Stimulated activated CD4-positive, alpha-beta T cell treated with anti-CD3 and anti-CD28 coated beads, TNF-alpha, amount 100 ng/mL, for 48 hours (primary cell): ENCODE measurements at regions not wholly inside any gene's neighbourhood (a gene's known extent, or its start where the extent isn't known, plus 50 kb on each side); places are given as distances from the start of the nearest gene placed in this dataset.
"Not testable (repeated sequence)": the region's sequence is repeated elsewhere in the genome, so short reads cannot be mapped to it uniquely, and the experiment has no call there.

Source experiments
- DNase-seq, 3 donors: peaks; one replicate each; pipeline ENCODE4 v3.0.0-alpha.2; 2020; ENCODE audit warnings: low read depth in 3 of 3

DNA sequence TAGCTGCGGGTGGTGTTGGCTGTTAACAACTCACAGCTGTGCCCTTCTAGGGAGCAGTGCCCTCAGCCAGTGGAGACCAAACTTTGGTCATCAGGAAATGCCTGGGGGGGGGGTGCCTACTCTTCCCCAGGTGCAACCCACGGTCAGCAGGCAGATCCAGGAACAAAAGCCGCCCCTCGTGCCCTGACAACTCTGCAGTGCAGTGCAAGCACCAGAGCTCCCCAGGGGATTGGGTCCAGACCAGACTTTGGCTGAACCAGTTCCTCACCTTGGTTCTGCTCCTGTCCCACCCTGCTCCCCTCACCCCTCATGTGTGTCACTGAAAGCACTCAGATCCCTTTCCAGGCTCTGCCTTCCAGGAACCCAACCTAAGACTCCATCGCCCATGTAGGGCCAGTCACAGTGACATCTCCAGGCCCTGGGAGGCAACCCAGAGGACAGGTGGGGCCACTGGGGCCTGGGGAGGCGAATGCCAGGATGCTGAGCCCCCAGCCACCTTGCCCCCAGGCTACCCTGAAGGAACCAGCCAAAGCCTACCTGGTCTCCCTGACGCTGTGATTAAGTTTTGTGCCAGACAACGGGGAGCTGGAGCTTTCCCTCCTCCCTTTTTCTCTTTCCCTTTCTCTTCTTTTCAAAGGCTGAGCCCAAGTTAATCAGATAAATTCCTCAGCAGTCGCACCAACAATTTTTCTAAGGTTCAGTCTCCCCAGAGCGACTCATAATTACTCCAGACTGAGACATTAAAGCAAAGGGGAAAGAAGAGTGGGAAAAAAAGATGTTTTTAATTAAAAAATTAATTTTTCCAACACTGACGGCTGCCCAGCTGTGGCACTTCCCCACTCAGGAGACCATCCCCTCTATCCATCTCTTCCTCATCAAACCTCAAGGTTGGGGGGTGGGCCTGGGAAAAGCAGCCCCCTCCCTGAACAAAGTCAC lies 207.5 kb upstream of the LINGO1 start:
- DNase-seq: no peak

DNA sequence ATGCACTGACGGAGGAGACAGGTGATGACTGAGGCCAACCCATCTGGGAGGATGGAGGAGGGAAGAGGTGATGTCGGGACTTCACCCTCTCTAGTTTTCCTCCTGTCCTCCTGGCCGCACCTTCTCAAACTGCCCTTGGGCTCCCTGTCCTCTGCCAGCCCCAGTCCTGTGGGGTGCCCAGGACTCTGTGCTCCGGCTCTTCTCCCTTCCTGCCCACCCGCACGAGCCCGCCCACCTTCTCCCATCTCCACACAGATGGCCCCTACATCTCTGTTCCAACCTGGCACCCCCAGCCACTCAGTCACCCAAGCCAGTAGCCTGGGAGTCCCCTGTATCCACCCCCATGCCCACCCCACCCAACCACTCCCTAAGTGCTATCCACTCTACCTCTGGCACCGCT lies 206.7 kb upstream of the LINGO1 start:
- DNase-seq: no peak

DNA sequence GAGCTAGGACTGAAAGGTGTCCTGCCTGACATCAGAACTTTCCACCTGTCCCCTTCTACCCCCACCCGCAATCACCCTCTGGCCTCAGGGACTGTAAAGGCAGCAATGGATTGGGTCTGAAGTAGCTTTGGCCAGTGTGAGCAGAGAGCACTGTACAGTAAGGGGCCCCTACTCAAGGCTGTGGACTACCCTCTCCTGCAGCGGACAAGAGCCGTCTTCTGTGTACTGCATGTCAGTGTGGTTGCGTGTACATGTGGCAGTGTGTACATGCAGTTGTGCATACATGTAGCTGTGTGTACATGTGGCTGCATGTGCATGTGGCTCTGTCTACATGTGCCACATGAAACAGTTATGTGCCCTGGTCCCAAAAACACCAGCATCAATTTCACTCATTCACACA lies 205.9 kb upstream of the LINGO1 start:
- DNase-seq: no peak

DNA sequence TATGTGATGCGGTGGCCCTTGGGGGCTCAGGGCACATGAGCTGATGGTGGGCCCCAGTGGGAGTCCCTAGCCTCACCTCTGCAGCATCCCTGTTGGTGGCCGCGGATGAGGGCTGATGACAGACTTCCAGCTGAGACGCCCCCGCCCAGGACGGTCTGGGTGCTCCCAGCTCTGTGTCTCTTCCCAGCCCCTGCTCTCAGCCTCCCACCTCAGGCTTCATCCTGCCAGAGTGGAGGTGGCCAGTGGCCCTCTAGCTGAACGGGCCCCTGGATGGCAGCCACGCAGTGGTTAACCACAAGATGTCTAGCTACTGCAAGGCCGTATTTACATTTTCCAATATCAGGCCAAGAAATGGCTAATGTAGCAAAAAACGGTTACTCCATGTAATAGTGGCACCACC lies 205.3 kb upstream of the LINGO1 start:
- DNase-seq: no peak

DNA sequence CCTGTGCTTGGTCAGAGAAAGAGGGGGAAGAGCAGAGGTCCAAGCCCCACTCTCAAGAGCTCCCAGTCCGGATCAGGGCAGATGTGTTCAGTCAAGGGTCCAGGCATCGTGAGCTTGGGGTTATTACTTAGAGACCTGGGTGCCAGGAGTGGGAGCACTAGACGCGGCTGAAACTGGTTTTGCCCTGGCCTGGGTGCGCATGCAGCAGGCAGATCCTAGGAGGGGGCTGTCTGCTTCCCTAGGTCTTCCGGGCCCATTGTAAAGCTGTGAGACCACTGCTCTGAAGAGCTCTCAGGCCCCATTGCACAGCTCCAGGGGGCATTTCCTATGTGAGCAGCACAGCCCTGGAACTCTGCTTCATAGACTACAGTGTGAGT lies 204.9 kb upstream of the LINGO1 start:
- DNase-seq: no peak

DNA sequence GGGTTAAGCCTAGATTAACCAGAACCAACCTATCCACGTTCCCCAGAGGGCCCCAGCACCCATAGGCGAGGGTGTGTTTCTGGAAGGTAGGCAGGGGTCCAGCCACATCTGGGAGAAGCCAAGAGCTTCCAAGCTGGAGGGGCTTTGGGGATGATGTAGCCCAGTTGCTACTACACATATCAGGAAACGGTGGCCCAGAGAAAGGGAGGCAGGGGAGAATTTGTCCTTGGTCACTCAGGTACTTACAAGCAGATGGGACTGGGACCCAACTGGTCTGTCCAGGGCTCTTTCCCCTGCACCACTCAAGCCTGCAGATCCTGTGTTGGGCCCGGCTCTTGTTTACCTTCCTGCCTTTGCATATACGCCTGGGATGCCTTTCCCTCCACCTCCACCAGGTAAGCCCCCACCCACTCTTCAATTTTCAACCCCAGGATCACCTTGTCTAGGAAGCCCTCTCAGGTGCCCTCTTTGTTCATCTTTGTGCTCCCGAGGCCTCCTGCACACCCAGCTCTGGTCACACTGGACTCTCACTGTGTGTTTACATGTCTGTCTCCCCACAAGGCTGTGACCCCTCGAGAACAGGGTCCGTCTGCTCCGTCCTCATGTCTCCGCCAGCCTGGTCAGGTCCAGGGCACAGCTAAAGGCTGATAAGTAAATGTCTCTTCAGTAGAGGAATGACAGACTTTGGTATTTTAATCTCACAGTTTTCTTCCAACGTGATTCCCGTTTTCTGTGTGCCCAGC lies 204.4 kb upstream of the LINGO1 start:
- DNase-seq: no peak

DNA sequence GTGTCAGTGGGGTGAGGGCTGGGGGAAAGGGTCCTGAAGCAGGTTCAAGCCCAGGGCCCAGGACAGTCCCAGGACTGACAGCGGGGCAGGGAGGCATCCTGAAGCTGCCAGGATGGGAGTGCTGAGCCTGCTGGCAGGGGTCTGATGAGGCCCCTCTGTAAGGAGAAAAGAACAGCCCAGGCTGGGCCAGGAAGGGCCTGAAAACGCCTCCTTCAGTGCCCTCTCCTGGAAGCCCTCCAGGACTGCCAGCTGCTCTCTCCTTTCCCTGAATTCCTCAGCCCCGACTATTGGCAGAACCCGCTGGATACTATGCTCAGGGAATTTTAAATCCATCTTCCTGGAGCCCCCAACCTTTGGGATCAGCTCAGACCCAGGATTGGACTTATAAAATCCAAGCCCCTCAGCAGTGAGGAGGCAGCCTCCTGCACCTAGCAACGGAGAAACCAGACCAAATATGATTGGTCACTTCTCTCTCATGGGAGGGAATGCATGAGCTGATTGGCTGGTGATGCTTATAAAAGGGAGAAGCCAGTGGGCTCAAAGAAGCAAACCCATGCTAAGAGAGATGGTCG lies 203.5 kb upstream of the LINGO1 start:
- no peak for DNase-seq

DNA sequence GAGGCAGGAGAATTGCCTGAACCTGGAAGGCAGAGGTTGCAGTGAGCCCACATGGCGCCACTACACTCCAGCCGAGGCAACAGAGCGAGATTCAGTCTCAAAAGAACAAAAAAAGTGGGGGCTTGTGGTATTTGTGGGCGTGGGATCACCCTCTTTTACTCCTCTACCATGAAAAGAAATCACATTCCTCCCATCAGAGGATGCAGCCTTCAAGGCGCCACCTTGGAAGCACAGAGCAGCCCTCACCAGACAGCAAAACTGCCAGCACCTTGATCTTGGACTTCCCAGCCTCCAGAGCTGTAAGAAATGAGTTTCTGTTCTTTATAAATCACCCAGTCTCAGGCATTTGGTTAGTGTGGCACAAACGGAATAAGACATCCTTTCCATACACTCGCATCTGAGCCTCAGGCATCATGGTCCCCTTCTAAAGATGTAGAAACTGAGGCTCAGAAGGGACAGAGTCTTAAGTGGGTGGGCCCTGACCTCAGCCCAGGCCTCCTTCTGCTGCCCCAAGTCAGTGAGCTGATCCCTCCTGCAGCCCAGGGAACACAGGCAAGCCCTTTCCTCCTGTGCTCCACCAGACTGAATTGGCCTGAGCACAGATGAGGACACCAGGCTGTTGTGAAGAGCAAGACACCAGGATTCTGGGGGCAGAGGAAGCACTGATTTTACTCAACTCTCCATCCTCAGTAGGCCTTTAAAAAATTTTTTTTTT lies 201.7 kb upstream of the LINGO1 start:
- DNase-seq: no peak

DNA sequence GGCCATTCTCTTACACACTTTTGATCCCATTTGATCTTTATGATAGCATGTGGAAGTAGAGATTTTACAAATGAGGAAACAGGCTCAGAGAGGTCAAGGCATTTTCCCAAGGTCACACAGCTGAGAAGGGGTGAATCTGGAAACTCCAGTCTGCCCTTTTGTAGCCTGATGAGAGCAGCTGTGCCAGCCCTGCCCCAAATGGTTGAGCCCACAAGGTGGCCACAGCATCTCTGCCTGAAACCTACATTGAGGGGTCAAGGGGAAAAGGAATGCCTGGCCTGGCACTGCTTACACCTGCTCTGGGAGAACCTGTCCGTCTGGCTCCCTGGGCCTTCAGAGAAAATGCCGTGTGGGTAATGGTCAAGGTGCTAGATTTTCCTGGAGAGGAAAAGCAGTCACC lies 200.2 kb upstream of the LINGO1 start:
- no peak for DNase-seq

DNA sequence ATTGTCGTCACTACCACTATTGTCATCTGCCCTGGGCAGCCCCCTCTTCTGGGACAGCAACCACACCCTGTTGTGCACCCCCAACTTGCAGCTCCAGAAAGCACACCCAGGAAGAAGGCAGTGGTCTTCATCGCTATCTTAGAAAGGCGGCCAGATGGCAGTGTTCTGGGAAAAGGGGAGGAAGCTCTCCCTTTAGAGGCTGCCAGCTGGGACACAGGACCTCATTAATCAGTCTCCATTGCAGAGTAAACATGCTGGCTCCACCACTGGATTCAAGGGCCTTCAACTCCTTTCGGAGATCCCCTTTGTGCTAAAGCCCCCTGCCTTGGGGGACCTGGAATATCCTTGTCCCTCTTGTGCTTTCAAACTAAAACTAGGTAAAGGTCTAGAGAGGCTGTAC lies 199.3 kb upstream of the LINGO1 start:
- DNase-seq: no peak

DNA sequence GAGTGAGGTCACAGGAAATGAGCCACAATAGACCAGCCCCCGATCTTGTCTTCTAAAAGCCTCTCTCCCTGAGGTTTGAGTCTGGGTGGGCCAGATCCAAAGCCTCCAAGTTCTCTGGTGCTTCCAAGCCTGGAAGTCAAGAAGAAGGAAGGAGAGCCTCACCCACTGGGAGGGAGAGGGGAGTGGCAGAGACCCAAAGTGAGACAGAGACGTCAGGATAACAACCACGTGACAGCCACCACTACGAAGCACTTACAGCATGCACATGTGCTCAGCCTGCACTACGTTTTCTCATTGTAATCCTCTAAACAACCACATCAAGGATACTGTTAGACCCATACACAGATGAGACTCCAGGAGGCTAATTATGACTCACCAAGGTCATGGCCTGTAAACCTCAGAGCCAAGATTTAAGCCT lies 197.3 kb upstream of the LINGO1 start:
- no peak for DNase-seq

DNA sequence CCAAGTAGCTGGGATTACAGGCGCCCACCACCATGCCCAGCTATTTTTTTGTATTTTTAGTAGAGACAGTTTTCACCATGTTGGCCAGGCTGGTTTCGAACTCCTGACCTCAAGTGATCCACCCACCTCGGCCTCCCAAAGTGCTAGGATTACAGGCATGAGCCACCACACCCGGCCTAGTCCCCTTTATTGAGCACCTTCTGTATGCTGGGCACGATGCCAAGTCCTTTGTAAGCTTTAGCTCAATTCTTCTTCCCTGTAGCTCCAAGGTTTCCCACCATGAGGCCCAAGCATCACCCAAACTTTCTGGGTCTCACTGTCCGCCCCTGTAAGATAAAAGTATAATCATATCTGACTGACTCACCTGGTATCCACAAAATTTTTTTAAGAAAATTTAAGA lies 196.6 kb upstream of the LINGO1 start:
- DNase-seq: not testable (repeated sequence)

DNA sequence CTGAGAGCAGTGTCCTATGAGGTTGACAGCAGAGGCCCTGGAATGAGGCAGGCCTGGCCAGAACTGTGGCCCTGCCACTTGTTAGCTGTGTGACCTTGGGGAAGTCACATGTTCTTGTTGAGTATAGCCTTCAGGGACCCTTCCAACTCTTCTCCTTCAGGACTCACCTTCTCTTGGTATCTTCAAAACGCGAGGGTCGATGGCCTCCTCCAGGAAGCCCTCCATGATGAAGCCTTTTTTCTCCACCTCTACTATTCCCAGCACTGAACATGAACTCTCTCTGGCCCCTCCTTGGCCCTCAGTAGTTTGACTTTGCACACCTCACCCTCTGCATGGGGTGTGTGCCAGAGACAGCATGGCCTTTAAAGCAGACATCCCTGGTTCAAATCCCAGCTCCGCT lies 195.1 kb upstream of the LINGO1 start:
- no peak for DNase-seq

DNA sequence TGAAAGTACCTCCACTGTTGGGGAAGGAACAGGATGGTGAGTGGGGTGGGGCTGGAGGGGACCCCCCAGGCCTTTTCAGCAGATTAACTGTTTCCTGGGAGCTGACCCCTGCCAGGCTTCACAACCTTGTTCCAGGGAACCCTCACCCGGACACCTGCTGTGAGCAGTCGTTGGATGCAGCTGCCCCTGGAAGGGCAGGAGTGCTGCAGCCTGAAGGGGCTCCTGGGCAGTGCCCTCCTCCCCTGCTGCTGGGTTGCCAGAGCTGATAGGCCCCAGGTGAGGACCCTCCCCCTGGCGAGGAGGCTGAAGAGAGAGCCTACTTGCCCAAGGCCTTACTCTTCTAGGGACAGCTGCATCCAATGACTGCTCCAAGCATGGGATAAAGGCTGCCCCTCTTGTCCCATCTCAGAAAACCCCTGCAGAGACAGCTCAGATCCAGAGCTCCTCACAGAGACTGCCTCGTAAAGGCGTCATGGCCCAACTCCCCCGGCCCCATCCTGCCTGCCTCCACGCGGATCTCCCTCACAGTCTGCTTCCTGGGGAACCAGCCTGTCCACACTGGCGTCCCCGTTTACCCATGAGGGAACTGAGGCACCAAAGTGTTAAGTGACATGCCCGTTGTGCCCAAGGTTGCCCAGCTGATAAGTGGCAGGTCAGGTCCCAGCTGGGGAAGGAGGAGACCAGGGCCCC lies 193.4 kb upstream of the LINGO1 start:
- no peak for DNase-seq

DNA sequence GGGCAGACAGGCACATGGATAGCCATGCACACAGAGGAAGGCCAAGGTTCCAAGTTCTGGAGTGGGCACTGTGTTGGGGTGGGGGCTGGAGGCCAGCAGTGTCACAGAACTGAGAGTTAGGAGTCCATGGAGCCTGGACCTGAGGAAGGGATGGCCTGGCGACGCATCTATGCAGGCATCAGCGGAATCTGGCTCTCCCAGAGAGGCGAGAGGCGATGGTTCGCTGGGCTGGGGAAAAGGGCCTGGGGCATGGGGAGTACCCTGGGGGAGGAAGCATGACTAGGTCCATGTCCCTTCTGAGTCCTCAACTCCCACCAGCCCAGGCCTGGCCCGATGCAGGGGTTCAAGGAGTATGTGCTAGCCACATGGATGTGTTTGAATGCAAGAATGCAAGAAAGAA lies 192.8 kb upstream of the LINGO1 start:
- no peak for DNase-seq

DNA sequence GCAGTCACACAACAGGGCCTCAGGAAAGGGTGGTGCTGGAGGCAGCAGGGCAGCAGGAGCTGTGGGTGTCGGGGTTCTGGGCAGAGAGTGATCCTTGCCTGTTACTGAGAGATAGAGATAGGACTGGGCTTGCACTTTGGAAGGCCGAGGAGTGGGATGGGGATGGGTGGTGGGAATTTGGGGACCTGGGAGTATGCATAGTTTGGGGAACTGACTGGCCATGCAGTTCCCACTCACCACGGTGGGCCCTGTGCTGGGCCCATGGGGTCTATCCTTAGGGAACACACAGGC lies 192.5 kb upstream of the LINGO1 start:
- DNase-seq: no peak

DNA sequence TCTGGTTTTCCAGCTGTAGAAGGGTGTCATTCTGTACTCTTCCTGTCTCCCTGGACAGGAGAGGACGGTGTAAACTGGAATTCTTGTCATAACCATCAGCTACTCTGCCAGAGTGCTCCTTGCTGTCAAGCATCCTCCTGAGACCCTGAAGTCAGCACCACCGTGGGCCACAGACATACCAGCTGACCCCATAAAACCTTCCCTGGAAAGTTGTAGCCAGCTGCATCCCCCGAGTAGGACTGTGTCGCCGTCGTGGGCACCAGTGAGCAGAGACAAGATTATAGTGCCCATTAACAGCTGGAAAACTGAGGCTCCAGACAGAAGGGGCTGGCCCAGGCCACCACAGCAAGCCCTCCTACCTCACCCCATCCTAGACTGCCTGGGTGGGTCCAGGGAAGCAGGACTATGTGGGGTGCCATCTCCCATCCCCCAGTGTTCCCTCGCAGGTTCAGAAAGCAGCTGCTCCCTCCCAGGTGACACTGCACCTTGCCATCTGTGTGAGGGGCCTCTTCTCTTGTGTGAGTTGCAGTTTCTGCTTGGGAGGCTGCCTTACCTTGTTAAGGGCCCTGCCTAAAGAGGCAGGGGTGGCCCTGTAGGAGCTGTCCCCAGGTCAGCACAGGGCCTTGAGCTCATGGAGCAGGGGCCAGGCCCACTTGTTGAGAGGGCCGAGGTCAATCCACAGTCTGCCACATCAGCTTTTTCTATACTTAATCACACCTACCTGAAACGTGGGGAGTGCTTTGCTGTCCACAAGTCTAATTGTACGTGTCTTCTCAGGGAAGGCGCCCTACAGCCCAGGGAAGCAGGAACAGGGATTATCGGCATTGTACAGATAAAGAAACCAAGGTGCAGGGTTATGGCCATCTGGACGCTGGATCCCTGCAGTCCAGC lies 191.9 kb upstream of the LINGO1 start:
- DNase-seq: no peak

DNA sequence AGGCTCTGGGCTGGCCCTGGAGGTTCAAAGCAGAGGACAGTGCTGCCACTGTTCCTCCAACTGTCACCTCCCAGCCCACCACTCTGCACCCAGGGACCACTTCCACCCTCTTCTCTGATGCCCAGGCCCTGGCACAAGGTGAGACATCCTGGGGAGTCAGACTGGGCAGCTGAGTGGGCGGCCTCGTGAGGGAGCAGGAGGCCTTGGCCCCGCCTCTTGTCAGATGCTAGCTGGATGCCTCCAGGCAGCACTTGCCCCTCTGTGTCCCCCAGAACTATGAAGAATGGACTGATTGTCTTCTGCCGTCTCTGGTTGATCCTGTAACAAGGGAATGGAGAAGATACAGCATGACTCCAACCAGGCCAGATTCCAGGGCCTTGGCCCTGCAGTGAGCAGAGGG lies 191.0 kb upstream of the LINGO1 start:
- no peak for DNase-seq

DNA sequence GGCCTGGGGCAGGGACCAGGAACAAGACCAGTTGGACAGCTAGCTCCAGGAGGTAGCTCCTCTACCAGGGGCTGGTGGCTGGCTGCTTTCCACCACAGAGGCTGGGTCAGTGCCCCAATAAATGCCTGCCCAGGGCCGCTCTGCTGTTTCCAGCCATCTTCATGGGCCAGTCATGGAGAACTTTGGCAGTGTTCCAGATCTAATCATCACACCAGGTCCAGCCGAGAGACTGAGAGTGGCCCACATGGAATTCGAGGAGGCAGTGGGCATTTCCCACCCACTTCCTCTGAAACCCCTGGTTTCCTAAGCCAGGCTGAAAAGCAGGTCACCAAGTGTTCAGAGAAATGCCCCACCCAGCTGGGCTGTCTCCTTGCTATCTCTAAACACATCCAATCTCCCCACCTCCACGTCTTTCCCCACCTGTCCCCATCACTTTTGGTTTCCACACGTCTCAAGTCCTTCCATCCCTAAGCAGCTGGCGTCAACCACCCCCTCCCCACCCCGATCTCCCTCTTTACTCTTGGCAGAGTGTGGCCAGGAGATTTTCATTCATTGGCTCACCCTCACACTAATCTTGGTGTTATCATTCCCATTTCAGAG lies 190.0 kb upstream of the LINGO1 start:
- DNase-seq: no peak

DNA sequence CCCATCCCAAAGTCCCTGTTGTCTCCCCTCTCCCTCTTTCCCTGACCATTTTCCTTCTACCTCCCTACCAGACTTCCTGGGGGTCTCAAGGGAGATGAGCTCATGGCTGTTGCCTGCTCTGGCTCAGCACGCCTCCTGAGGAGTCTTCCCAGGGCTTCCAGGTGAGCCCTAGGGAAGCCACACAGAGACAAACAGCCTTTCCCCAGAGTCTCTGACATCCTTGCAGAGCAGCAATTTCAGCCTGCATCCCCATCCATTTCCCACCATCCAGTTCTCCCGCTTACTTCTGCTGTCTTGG lies 189.2 kb upstream of the LINGO1 start:
- no peak for DNase-seq
